HCT116 (cell line): ENCODE measurements at regions not wholly inside any gene's neighbourhood (a gene's known extent, or its start where the extent isn't known, plus 50 kb on each side); places are given as distances from the start of the nearest gene placed in this dataset.

Experiments used
- ATAC-seq: fragments of 200-7000 bp; cut with Tn5 transposase; 2 replicates; pipeline ENCODE4 v1.9.1; 2020; ENCODE audit warnings: mild to moderate bottlenecking, moderate library complexity
- BruUV-seq: library from RNA; stranded (reverse); fragments of 400-500 nt; replicated peaks from 2 replicates; lab custom pipeline; 2021; lab: Mats Ljungman, UMichigan
- CTCF ChIA-PET: fragments of 300-600 bp; sonication (Branson Sonifier 250); formaldehyde crosslinking; loops from one replicate; lab custom pipeline; 2021; ENCODE audit warnings: antibody characterized with exemption; lab: Charles Lee
- POLR2A ChIA-PET: fragments of 300-600, 350-600 bp; sonication (Branson Sonifier 250); formaldehyde crosslinking; loops from one replicate; lab custom pipeline; 2021; ENCODE audit warnings: antibody characterized with exemption; lab: Charles Lee
- RAD21 ChIA-PET, 2 experiments: fragments of 300-600 bp; sonication (Branson Sonifier 250); formaldehyde crosslinking; loops; one replicate each; lab custom pipeline; 2023; ENCODE audit warnings: low total read pairs in 2 of 2; ENCODE audit not compliant: uncharacterized antibody in 2 of 2, unreplicated experiment in 2 of 2, low non-redundant PET in 1 of 2; lab: Charles Lee
- DNase-seq: peaks from one replicate; pipeline ENCODE4 v3.0.0-alpha.2; 2010; ENCODE audit warnings: low read depth, low spot score
- H2AFZ ChIP-seq: fragments of 200-600 bp; shearing (Covaris generic), sonication (generic); 2 replicates; pipeline ENCODE4 v1.6.1; 2017; ENCODE audit warnings: low read depth, mixed run types, mixed read lengths, antibody characterized with exemption, low read length; ENCODE audit not compliant: poor library complexity, severe bottlenecking
- H3K27ac ChIP-seq: 2 replicates; pipeline ENCODE4 v1.5.1; 2012; ENCODE audit warnings: low read depth, low read length
- H3K27me3 ChIP-seq: fragments of 200-600 bp; sonication (generic); 2 replicates; pipeline ENCODE4 v1.6.1; 2016; ENCODE audit warnings: mixed run types, low read length, mixed read lengths; ENCODE audit not compliant: insufficient read depth
- H3K36me3 ChIP-seq, 2 experiments: fragments of 200-500 bp in 1 of 2; fragments of 200-600 bp in 1 of 2; sonication (Bioruptor generic) in 1 of 2; sonication (generic) in 1 of 2; 2 replicates each; pipeline versions ENCODE4 v1.5.1 to v1.6.1; 2014 to 2016; ENCODE audit warnings: low read length in 2 of 2, inconsistent platforms in 1 of 2, mixed read lengths in 1 of 2, mixed run types in 1 of 2; ENCODE audit not compliant: insufficient read depth in 2 of 2, control insufficient read depth in 1 of 2
- H3K4me1 ChIP-seq, 2 experiments: fragments of 200-600 bp in 1 of 2; sonication (generic) in 1 of 2; 2 replicates each; pipeline versions ENCODE4 v1.5.1 to v1.6.1; 2012 to 2017; ENCODE audit warnings: low read length in 2 of 2, inconsistent platforms in 1 of 2, mild to moderate bottlenecking in 1 of 2, mixed read lengths in 1 of 2, mixed run types in 1 of 2, moderate library complexity in 1 of 2; ENCODE audit not compliant: insufficient read depth in 2 of 2, control insufficient read depth in 1 of 2
- H3K4me2 ChIP-seq: fragments of 200-600 bp; sonication (generic); 2 replicates; pipeline ENCODE4 v1.6.1; 2017; ENCODE audit warnings: mixed run types, low read length, mixed read lengths
- H3K4me3 ChIP-seq, 2 experiments: fragments of 200-600 bp in 1 of 2; sonication (generic) in 1 of 2; replicated peaks in 1 of 2; 2 replicates each; pipeline ENCODE4 v1.5.1; 2011 to 2016; ENCODE audit warnings: low read length in 2 of 2, control low read depth in 1 of 2, low read depth in 1 of 2, mild to moderate bottlenecking in 1 of 2, mixed read lengths in 1 of 2, mixed run types in 1 of 2
- H3K79me2 ChIP-seq: fragments of 200-600 bp; sonication (generic); 2 replicates; pipeline ENCODE4 v1.6.1; 2017; ENCODE audit warnings: mild to moderate bottlenecking, mixed run types, low read length, moderate library complexity, mixed read lengths; ENCODE audit not compliant: insufficient read depth
- H3K9ac ChIP-seq: fragments of 200-600 bp; sonication (generic); 2 replicates; pipeline ENCODE4 v1.6.1; 2016; ENCODE audit warnings: low read length, mixed read lengths
- H3K9me2 ChIP-seq: fragments of 200-600 bp; sonication (generic), shearing (Covaris generic); 2 replicates; pipeline ENCODE4 v1.6.1; 2017; ENCODE audit warnings: mixed run types, mild to moderate bottlenecking, moderate library complexity; ENCODE audit not compliant: insufficient read depth
- H3K9me3 ChIP-seq, 2 experiments: fragments of 200-500 bp in 1 of 2; fragments of 200-600 bp in 1 of 2; sonication (Bioruptor generic) in 1 of 2; sonication (generic) in 1 of 2; 2 replicates each; pipeline ENCODE4 v1.6.1; 2014 to 2017; ENCODE audit warnings: low read length in 2 of 2, mixed read lengths in 2 of 2, inconsistent platforms in 1 of 2, low read depth in 1 of 2, mild to moderate bottlenecking in 1 of 2, mixed run types in 1 of 2, moderate library complexity in 1 of 2; ENCODE audit not compliant: control insufficient read depth in 1 of 2, insufficient read depth in 1 of 2
- H4K20me1 ChIP-seq: fragments of 200-600 bp; sonication (generic), shearing (Covaris generic); 2 replicates; pipeline ENCODE4 v1.6.1; 2017; ENCODE audit warnings: mixed run types, mild to moderate bottlenecking, moderate library complexity; ENCODE audit not compliant: insufficient read depth
- ATF3 ChIP-seq: IDR thresholded peaks from 2 replicates; pipeline ENCODE4 v1.6.1; 2012
- CBX3 ChIP-seq: IDR thresholded peaks from 2 replicates; pipeline ENCODE4 v1.6.1; 2012; ENCODE audit warnings: low read depth
- CEBPB ChIP-seq: IDR thresholded peaks from 2 replicates; pipeline ENCODE4 v1.6.1; 2012; ENCODE audit warnings: low read depth
- FOSL1 ChIP-seq: IDR thresholded peaks from 2 replicates; pipeline ENCODE4 v1.6.1; 2012; ENCODE audit warnings: low read depth
- MAX ChIP-seq: IDR thresholded peaks from 2 replicates; pipeline ENCODE4 v1.6.1; 2012
- RAD21 ChIP-seq: IDR thresholded peaks from 2 replicates; pipeline ENCODE4 v1.6.1; 2012; ENCODE audit warnings: low read depth, mild to moderate bottlenecking
- SP1 ChIP-seq: IDR thresholded peaks from 2 replicates; pipeline ENCODE4 v1.6.1; 2012; ENCODE audit warnings: low read depth
- SRF ChIP-seq: IDR thresholded peaks from 2 replicates; pipeline ENCODE4 v1.6.1; 2012; ENCODE audit warnings: low read depth
- YY1 ChIP-seq: IDR thresholded peaks from 2 replicates; pipeline ENCODE4 v1.6.1; 2011; ENCODE audit warnings: low read length, low read depth, moderate library complexity, mild to moderate bottlenecking; ENCODE audit not compliant: insufficient replicate concordance; ENCODE audit errors: extremely low read depth
- ZBTB33 ChIP-seq: IDR thresholded peaks from 2 replicates; pipeline ENCODE4 v1.6.1; 2011; ENCODE audit warnings: mild to moderate bottlenecking, low read length, moderate library complexity; ENCODE audit not compliant: insufficient replicate concordance; ENCODE audit errors: extremely low read depth
- ZFX ChIP-seq: fragments of 450-650 bp; IDR thresholded peaks from 2 replicates; pipeline ENCODE4 v1.6.1; 2017
- ZNF274 ChIP-seq: fragments of 200-500 bp; sonication (Bioruptor generic); IDR thresholded peaks from 2 replicates; pipeline ENCODE4 v1.6.1; 2014; ENCODE audit warnings: mild to moderate bottlenecking, low read depth, low read length, inconsistent platforms
- intact Hi-C: fragments of 100-400 bp; cut with micrococcal nuclease; formaldehyde crosslinking; loops from 2 replicates; pipeline ENCODE4 v1.10.0; 2022

GRCh38 chr11:23283666-23284065 lies 423.4 kb upstream of the CCDC179 start:
- intact Hi-C loops, result no loop called here
- H3K27ac ChIP-seq, result no peak overlapping the region
- no peaks in the 10 kb centered on the region for H3K36me3 ChIP-seq
- TF ChIP-seq ZBTB33 (no peak), CBX3 (no peak), ZFX (no peak), FOSL1 (no peak), CEBPB (no peak), MAX (no peak), YY1 (no peak), ZNF274 (no peak), SRF (no peak), ATF3 (no peak), RAD21 (no peak), SP1 (no peak)
- TF ChIP-seq, all 23 proteins: peak for 0
- Histone ChIP-seq H3K27me3 (no peaks in the 10 kb centered on the region), H4K20me1 (no peaks in the 10 kb centered on the region), H3K9me3 (peaks cover 0 to under 1% of the 10 kb centered on the region in 2 experiments; a peak in 2 of 4 replicates), H2AFZ (no peak overlapping the region), H3K4me3 (no peak overlapping the region), H3K4me2 (no peak overlapping the region), H3K4me1 (no peaks in the 10 kb centered on the region), H3K79me2 (no peaks in the 10 kb centered on the region), H3K9me2 (no peaks in the 10 kb centered on the region), H3K9ac (no peak overlapping the region)
- no peak for ATAC-seq
- RAD21 ChIA-PET, result no interaction called here
- DNase-seq, result no peak
- POLR2A ChIA-PET, result no interaction called here
- CTCF ChIA-PET, result no interaction called here
- no TSS peak for BruUV-seq
